NCI-H187 (cell line): ENCODE measurements at regions not wholly inside any gene's neighbourhood (a gene's known extent, or its start where the extent isn't known, plus 50 kb on each side); places are given as distances from the start of the nearest gene placed in this dataset.

Experiments used
- DNase-seq, 2 experiments: peaks; one replicate each; lab custom pipeline; 2025; lab: John Stamatoyannopoulos, UW

GRCh38 chr21:15241997-15242736, 177.4 kb upstream of the NRIP1 start:
- DNase-seq, result no peak

- no peak for DNase-seq
Observed at GRCh38 chr21:15242906-15243305, 178.1 kb upstream of the NRIP1 start.

- DNase-seq, result no peak
Observed at GRCh38 chr21:15243406-15243805, 178.6 kb upstream of the NRIP1 start.

GRCh38 chr21:15247613-15248012, 182.8 kb upstream of the NRIP1 start:
- DNase-seq, result no peak

- DNase-seq, result no peak
Observed at GRCh38 chr21:15249285-15249993, 184.6 kb upstream of the NRIP1 start.

- DNase-seq, result no peak
Observed at GRCh38 chr21:15250384-15250783, 185.6 kb upstream of the NRIP1 start.

- DNase-seq, result no peak
Observed at GRCh38 chr21:15252431-15252830, 187.6 kb upstream of the NRIP1 start.

- DNase-seq, result no peak
Observed at GRCh38 chr21:15254111-15254510, 189.3 kb upstream of the NRIP1 start.

GRCh38 chr21:15255261-15255660, 190.5 kb upstream of the NRIP1 start:
- no peak for DNase-seq

- DNase-seq, result no peak
Observed at GRCh38 chr21:15255763-15256162, 191.0 kb upstream of the NRIP1 start.

- no peak for DNase-seq
Observed at GRCh38 chr21:15256996-15257395, 192.2 kb upstream of the NRIP1 start.

GRCh38 chr21:15257646-15258045, 192.8 kb upstream of the NRIP1 start:
- DNase-seq, result no peak

- no peak for DNase-seq
Observed at GRCh38 chr21:15259824-15260223, 195.0 kb upstream of the NRIP1 start.

GRCh38 chr21:15260604-15261003, 195.8 kb upstream of the NRIP1 start:
- DNase-seq, result no peak

GRCh38 chr21:15264084-15264665, 199.4 kb upstream of the NRIP1 start:
- DNase-seq, result no peak

GRCh38 chr21:15272171-15272570, 207.4 kb upstream of the NRIP1 start:
- DNase-seq, result no peak

- no peak for DNase-seq
Observed at GRCh38 chr21:15272591-15272990, 207.8 kb upstream of the NRIP1 start.

GRCh38 chr21:15273244-15273643, 208.4 kb upstream of the NRIP1 start:
- no peak for DNase-seq

GRCh38 chr21:15274701-15275485, 210.1 kb upstream of the NRIP1 start:
- DNase-seq, result no peak

- DNase-seq, result no peak
Observed at GRCh38 chr21:15275615-15276235, 210.9 kb upstream of the NRIP1 start.

- DNase-seq, result no peak
Observed at GRCh38 chr21:15276243-15276642, 211.4 kb upstream of the NRIP1 start.

- DNase-seq, result no peak
Observed at GRCh38 chr21:15277466-15277865, 212.7 kb upstream of the NRIP1 start.
